A549 (cell line): ENCODE measurements at regions not wholly inside any gene's neighbourhood (a gene's known extent, or its start where the extent isn't known, plus 50 kb on each side); places are given as distances from the start of the nearest gene placed in this dataset.
"Not testable (repeated sequence)": the region's sequence is repeated elsewhere in the genome, so short reads cannot be mapped to it uniquely, and the experiment has no call there.

ENCODE experiments used
- ATAC-seq, 2 experiments: fragments of 200-7000 bp in 1 of 2; fragments of >200 bp in 1 of 2; cut with Nextera tagmentation in 1 of 2; cut with Tn5 transposase in 1 of 2; 3 replicates each; pipeline versions ENCODE4 v1.8.0 to v1.9.1; 2018 to 2020; ENCODE audit warnings: mild to moderate bottlenecking in 1 of 2, moderate library complexity in 1 of 2
- CTCF ChIA-PET: fragments of 300-600 bp; sonication (Branson Sonifier 250); formaldehyde crosslinking; extraction: SDS; loops from one replicate; lab custom pipeline; 2021; ENCODE audit warnings: antibody characterized with exemption, inconsistent platforms; lab: Yijun Ruan, JAX
- POLR2A ChIA-PET: fragments of 350-600 bp; formaldehyde crosslinking; extraction: SDS; loops from one replicate; lab custom pipeline; 2021; ENCODE audit warnings: antibody characterized with exemption, inconsistent platforms; lab: Yijun Ruan, JAX
- DNase-seq, 2 experiments: peaks; one replicate each; pipeline versions ENCODE4 v3.0.0 to v3.0.0-alpha.2; 2011 to 2016; ENCODE audit warnings: low read depth in 1 of 2, low spot score in 1 of 2
- FAIRE-seq: peaks from 2 replicates; lab custom pipeline; 2011; peaks lifted over from hg19 to GRCh38; lab: Jason Lieb, UNC
- H3K27ac ChIP-seq, 2 experiments: fragments of >200 bp; sonication (Bioruptor Twin); formaldehyde crosslinking; 3 replicates each; pipeline ENCODE4 v1.5.1; 2016 to 2017
- H3K4me1 ChIP-seq: fragments of >200 bp; sonication (Bioruptor Twin); formaldehyde crosslinking; 3 replicates; pipeline ENCODE4 v1.6.1; 2016
- H3K4me2 ChIP-seq: fragments of >200 bp; sonication (Bioruptor Twin); formaldehyde crosslinking; 3 replicates; pipeline ENCODE4 v1.6.1; 2016
- H3K4me3 ChIP-seq: fragments of >200 bp; sonication (Bioruptor Twin); formaldehyde crosslinking; 3 replicates; pipeline ENCODE4 v1.5.1; 2016
- H3K9me3 ChIP-seq: fragments of >200 bp; sonication (Bioruptor Twin); formaldehyde crosslinking; 3 replicates; pipeline ENCODE4 v1.6.1; 2016
- ATOH8 ChIP-seq: fragments of 250-450 bp; sonication (Bioruptor Pico); IDR thresholded peaks from 2 replicates; pipeline ENCODE4 v1.5.0; 2020; ENCODE audit warnings: low read depth, mild to moderate bottlenecking, moderate library complexity
- BCL3 ChIP-seq: fragments of >200 bp; sonication (Bioruptor Twin); formaldehyde crosslinking; IDR thresholded peaks from 3 replicates; pipeline ENCODE4 v1.6.1; 2016
- BHLHE40 ChIP-seq: IDR thresholded peaks from 2 replicates; pipeline ENCODE4 v1.6.1; 2012; ENCODE audit warnings: low read depth, low read length, inconsistent platforms
- CBX2 ChIP-seq: fragments of 200-600 bp; sonication (generic); IDR thresholded peaks from 2 replicates; pipeline ENCODE4 v1.6.1; 2016; ENCODE audit warnings: low read depth, mild to moderate bottlenecking, borderline replicate concordance
- CEBPB ChIP-seq, 2 experiments: fragments of >200 bp in 1 of 2; sonication (Bioruptor Twin) in 1 of 2; formaldehyde crosslinking in 1 of 2; IDR thresholded peaks; 2 replicates each; pipeline ENCODE4 v1.6.1; 2012 to 2016
- CHD4 ChIP-seq: fragments of 200-600 bp; sonication (generic); IDR thresholded peaks from 2 replicates; pipeline ENCODE4 v1.6.1; 2016; ENCODE audit warnings: antibody characterized with exemption, mild to moderate bottlenecking, borderline replicate concordance
- E2F6 ChIP-seq: IDR thresholded peaks from 2 replicates; pipeline ENCODE4 v1.6.1; 2012; ENCODE audit warnings: low read depth, borderline replicate concordance
- EHF ChIP-seq: fragments of 250-450 bp; sonication (Bioruptor Pico); IDR thresholded peaks from 2 replicates; pipeline ENCODE4 v1.5.0; 2020; ENCODE audit warnings: mild to moderate bottlenecking
- HDAC2 ChIP-seq: fragments of 200-600 bp; sonication (generic); IDR thresholded peaks from 2 replicates; pipeline ENCODE4 v1.6.1; 2016
- HOXB5 ChIP-seq: fragments of 250-450 bp; sonication (Bioruptor Pico); IDR thresholded peaks from 2 replicates; pipeline ENCODE4 v1.5.0; 2020; ENCODE audit warnings: mild to moderate bottlenecking, moderate library complexity
- MAX ChIP-seq: IDR thresholded peaks from 2 replicates; pipeline ENCODE4 v1.6.1; 2012
- NFE2L2 ChIP-seq: fragments of 150-350 bp; conservative IDR thresholded peaks from 2 replicates; pipeline ENCODE4 v1.6.1; 2014; ENCODE audit warnings: low read length
- PHF8 ChIP-seq: fragments of 200-600 bp; sonication (generic); IDR thresholded peaks from 2 replicates; pipeline ENCODE4 v1.6.1; 2016; ENCODE audit warnings: low read depth, mild to moderate bottlenecking, antibody characterized with exemption, moderate library complexity, borderline replicate concordance
- POLR2A ChIP-seq: IDR thresholded peaks from 2 replicates; pipeline ENCODE4 v1.6.1; 2012; ENCODE audit warnings: mild to moderate bottlenecking, low read length
- RARB ChIP-seq: fragments of 250-450 bp; sonication (Bioruptor Pico); IDR thresholded peaks from 2 replicates; pipeline ENCODE4 v1.8.0; 2021; ENCODE audit warnings: mild to moderate bottlenecking, moderate library complexity
- REST ChIP-seq: fragments of 200-600 bp; sonication (generic); IDR thresholded peaks from 2 replicates; pipeline ENCODE4 v1.6.1; 2016; ENCODE audit warnings: antibody characterized with exemption, mild to moderate bottlenecking, moderate library complexity
- SMC3 ChIP-seq: fragments of >200 bp; sonication (Bioruptor Twin); formaldehyde crosslinking; IDR thresholded peaks from 3 replicates; pipeline ENCODE4 v1.6.1; 2018; ENCODE audit warnings: inconsistent platforms
- SREBF2 ChIP-seq: fragments of 450-650 bp; IDR thresholded peaks from 2 replicates; pipeline ENCODE4 v1.6.1; 2014; ENCODE audit warnings: mild to moderate bottlenecking, moderate library complexity
- ZNF302 ChIP-seq: fragments of 250-450 bp; sonication (Bioruptor Pico); IDR thresholded peaks from 2 replicates; pipeline ENCODE4 v1.9.0; 2021; ENCODE audit warnings: inconsistent platforms, mild to moderate bottlenecking, moderate library complexity
- ZSCAN20 ChIP-seq: fragments of 250-450 bp; sonication (Bioruptor Pico); IDR thresholded peaks from 2 replicates; pipeline ENCODE4 v1.8.0; 2022; ENCODE audit warnings: mild to moderate bottlenecking, moderate library complexity
- WGBS: methylation state at CpG from one replicate; pipeline ENCODE4 v1.1.6; 2017; ENCODE audit errors: missing lambda C conversion rate; 5-methylcytosine and 5-hydroxymethylcytosine counted together

- TF ChIP-seq ATOH8 (CRISPR knock-in tag), result no peak
Observed at GRCh38 chr10:29728541-29729049, 93.8 kb upstream of the SVIL start (continued).

GRCh38 chr10:29725927-29726326 lies 91.2 kb upstream of the SVIL start:
- H3K4me1 ChIP-seq, ATAC-seq, H3K4me2 ChIP-seq, H3K4me3 ChIP-seq, DNase-seq, H3K27ac ChIP-seq, POLR2A ChIA-PET, H3K9me3 ChIP-seq, FAIRE-seq: not testable (repeated sequence)
- CTCF ChIA-PET, result interaction anchor here (0.9 to 1.1 kb wide), 2 partner anchors 9 to 230 kb away, joined by 3 read pairs; no protein-coding TSS in a partner anchor
- 85% methylated on average over 1 of the region's 1 CpG for WGBS

GRCh38 chr10:29725133-29725720 lies 90.5 kb upstream of the SVIL start:
- Histone ChIP-seq H3K4me3 (no peak overlapping the region), H3K4me1 (no peaks in the 10 kb centered on the region), H3K9me3 (peaks cover 4% of the 10 kb centered on the region; the same call in 1 of the 3 replicates), H3K4me2 (no peak overlapping the region), H3K27ac (no peak overlapping the region)
- DNase-seq, result no peak
- 79% methylated on average over 6 of the region's 6 CpGs for WGBS
- no peak for FAIRE-seq
- ChIA-PET CTCF (interaction anchor here (0.5 to 1.1 kb wide), 5 partner anchors 10 to 229 kb away, joined by 3 read pairs; no protein-coding TSS in a partner anchor), POLR2A (interaction anchor here (0.6 kb wide), 1 partner anchor 86 kb away, joined by 4 read pairs; no protein-coding TSS in a partner anchor)
- TF ChIP-seq REST (no peak), MAX (no peak), SREBF2 (no peak), ZNF302 (CRISPR knock-in tag) (no peak), CBX2 (no peak), E2F6 (no peak), ZSCAN20 (CRISPR knock-in tag) (no peak), BCL3 (no peak), EHF (CRISPR knock-in tag) (no peak), NFE2L2 (no peak), ATOH8 (CRISPR knock-in tag) (no peak), CHD4 (no peak), HDAC2 (no peak), SMC3 (no peak), POLR2A (no peak), PHF8 (no peak), CEBPB (IDR thresholded peaks at IDR 0.05) (no peak), RARB (CRISPR knock-in tag) (no peak), BHLHE40 (no peak), HOXB5 (CRISPR knock-in tag) (no peak)
- ATAC-seq, result 0 out of 6 replicates have a peak, but pooled peaks of 1 of the 2 experiments have one; percentile 26
